Peyer's patch (tissue), 4 donors: ENCODE measurements at regions not wholly inside any gene's neighbourhood (a gene's known extent, or its start where the extent isn't known, plus 50 kb on each side); places are given as distances from the start of the nearest gene placed in this dataset.

Experiments used
- CTCF ChIP-seq, 6 experiments: fragments of 450-650 bp in 4 of 6; fragments of 200-600 bp in 2 of 6; sonication (generic) in 1 of 6; IDR thresholded peaks; one replicate each; pipeline ENCODE4 v1.5.1; 2017 to 2019; ENCODE audit warnings: antibody characterized with exemption in 6 of 6, mild to moderate bottlenecking in 3 of 6, moderate library complexity in 1 of 6
- POLR2A ChIP-seq, 2 donors: fragments of 450-650 bp; IDR thresholded peaks; one replicate each; pipeline ENCODE4 v1.5.1; 2017; ENCODE audit warnings: antibody characterized with exemption in 2 of 2, mild to moderate bottlenecking in 2 of 2, moderate library complexity in 2 of 2

- no peak for TF ChIP-seq CTCF (IDR thresholded peaks at IDR 0.05)
- no peak for TF ChIP-seq POLR2A (IDR thresholded peaks at IDR 0.05)
These were observed 1012.7 kb downstream of the TBC1D22A start for GRCh38 chr22:47775191-47775590.
